ENCODE measurements at regions not wholly inside any gene's neighbourhood (a gene's known extent, or its start where the extent isn't known, plus 50 kb on each side); places are given as distances from the start of the nearest gene placed in this dataset.

DNA sequence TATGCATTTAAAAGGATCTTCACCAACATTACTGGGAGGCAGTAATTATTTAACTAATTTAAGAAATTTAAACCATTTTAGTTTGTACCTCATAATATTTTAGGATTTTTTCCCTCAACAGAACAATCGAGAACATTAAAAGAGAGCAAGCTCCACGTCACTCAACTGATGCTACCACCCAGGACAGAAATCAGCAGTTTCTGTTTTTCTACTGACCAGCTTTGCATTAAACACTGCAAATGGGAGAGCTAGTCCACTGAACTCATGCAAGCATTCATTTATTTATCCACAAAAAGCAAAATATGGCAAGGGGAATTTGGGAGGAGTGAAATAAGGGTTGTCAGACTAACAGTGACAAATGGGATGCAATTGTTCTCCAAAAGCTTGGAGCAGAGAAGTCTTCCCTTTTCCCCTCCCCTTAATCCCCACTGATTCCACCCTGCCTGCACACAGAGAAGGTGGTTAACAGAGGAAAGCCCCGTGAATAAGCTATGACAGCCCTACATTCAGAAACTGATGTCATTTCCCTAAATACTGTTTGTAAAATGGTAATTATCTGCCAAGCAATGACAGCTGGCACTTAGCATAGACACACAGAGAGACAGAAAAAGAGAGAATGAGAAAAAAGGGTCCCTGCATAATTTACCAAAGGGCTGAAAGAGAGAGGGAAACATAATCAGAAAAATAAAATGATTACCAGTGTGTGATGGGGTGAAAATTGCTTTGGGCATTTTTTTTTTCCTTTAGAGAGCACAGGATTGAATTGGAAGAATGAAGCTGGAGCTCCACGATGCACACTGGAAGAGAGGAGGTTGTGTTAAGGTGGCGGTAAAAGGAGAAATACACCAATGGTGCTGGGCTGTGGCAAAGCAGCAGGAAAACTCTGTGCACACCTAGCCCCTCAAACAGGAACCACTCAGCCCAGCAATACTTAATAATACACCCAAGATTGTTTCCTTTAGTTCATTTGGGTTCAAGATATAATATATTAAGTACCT lies 777.4 kb downstream of the TUSC7 start:
- TF ChIP-seq RARB (CRISPR knock-in tag; IDR thresholded peaks at IDR 0.05) (no peak), ZC3H10 (CRISPR knock-in tag; IDR thresholded peaks at IDR 0.05) (no peak), CSDC2 (CRISPR knock-in tag; IDR thresholded peaks at IDR 0.05) (no peak), TCF4 (CRISPR knock-in tag; IDR thresholded peaks at IDR 0.05; ENCODE audit: borderline replicate concordance) (no peak), ESRRG (CRISPR knock-in tag; IDR thresholded peaks at IDR 0.05) (no peak), PPARA (CRISPR knock-in tag; IDR thresholded peaks at IDR 0.05; ENCODE audit: borderline replicate concordance) (no peak), ZNF8 (CRISPR knock-in tag; IDR thresholded peaks at IDR 0.05) (no peak), OSR1 (CRISPR knock-in tag; IDR thresholded peaks at IDR 0.05) (no peak), TOX (CRISPR knock-in tag; IDR thresholded peaks at IDR 0.05; ENCODE audit: borderline replicate concordance) (no peak), BACH2 (CRISPR knock-in tag; IDR thresholded peaks at IDR 0.05; ENCODE audit: borderline replicate concordance) (no peak), ARNTL (CRISPR knock-in tag; IDR thresholded peaks at IDR 0.05; ENCODE audit: borderline replicate concordance, low read depth) (no peak)
- TF ChIP-seq, protein P1, sequence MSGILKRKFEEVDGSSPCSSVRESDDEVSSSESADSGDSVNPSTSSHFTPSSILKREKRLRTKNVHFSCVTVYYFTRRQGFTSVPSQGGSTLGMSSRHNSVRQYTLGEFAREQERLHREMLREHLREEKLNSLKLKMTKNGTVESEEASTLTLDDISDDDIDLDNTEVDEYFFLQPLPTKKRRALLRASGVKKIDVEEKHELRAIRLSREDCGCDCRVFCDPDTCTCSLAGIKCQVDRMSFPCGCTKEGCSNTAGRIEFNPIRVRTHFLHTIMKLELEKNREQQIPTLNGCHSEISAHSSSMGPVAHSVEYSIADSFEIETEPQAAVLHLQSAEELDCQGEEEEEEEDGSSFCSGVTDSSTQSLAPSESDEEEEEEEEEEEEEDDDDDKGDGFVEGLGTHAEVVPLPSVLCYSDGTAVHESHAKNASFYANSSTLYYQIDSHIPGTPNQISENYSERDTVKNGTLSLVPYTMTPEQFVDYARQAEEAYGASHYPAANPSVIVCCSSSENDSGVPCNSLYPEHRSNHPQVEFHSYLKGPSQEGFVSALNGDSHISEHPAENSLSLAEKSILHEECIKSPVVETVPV (CRISPR knock-in tag; IDR thresholded peaks at IDR 0.05), result no peak
- TF ChIP-seq, protein P2, sequence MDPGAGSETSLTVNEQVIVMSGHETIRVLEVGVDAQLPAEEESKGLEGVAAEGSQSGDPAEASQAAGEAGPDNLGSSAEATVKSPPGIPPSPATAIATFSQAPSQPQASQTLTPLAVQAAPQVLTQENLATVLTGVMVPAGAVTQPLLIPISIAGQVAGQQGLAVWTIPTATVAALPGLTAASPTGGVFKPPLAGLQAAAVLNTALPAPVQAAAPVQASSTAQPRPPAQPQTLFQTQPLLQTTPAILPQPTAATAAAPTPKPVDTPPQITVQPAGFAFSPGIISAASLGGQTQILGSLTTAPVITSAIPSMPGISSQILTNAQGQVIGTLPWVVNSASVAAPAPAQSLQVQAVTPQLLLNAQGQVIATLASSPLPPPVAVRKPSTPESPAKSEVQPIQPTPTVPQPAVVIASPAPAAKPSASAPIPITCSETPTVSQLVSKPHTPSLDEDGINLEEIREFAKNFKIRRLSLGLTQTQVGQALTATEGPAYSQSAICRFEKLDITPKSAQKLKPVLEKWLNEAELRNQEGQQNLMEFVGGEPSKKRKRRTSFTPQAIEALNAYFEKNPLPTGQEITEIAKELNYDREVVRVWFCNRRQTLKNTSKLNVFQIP (CRISPR knock-in tag; IDR thresholded peaks at IDR 0.05; ENCODE audit: borderline replicate concordance, low read depth), result no peak
- TF ChIP-seq, protein P3, sequence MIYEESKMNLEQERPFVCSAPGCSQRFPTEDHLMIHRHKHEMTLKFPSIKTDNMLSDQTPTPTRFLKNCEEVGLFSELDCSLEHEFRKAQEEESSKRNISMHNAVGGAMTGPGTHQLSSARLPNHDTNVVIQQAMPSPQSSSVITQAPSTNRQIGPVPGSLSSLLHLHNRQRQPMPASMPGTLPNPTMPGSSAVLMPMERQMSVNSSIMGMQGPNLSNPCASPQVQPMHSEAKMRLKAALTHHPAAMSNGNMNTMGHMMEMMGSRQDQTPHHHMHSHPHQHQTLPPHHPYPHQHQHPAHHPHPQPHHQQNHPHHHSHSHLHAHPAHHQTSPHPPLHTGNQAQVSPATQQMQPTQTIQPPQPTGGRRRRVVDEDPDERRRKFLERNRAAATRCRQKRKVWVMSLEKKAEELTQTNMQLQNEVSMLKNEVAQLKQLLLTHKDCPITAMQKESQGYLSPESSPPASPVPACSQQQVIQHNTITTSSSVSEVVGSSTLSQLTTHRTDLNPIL (CRISPR knock-in tag; IDR thresholded peaks at IDR 0.05; ENCODE audit: low read depth), result no peak
- ATAC-seq, result no peak

DNA sequence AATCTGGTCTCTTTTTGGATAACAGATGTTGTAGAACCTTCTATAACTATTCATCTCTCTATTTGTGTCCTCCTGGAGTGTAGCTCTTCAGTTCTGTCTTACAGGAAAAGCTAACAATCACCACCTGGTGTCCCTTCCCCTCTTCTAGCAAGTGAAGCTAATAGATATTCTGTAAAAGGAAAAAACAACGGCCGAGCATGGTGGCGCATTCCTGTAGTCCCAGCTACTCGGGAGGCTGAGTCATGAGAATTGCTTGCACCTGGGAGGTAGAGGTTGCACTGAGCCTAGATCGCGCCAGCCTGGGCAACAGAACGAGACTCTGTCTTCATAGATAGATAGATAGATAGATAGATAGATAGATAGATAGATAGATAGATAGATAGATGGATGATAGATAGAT lies 779.4 kb downstream of the TUSC7 start:
- no peak for TF ChIP-seq OSR1 (CRISPR knock-in tag; IDR thresholded peaks at IDR 0.05)
- TF ChIP-seq PPARA (CRISPR knock-in tag; IDR thresholded peaks at IDR 0.05; ENCODE audit: borderline replicate concordance), result no peak
- TF ChIP-seq SNAI2 (CRISPR knock-in tag; IDR thresholded peaks at IDR 0.05), result no peak
- no peak for TF ChIP-seq ISL1 (CRISPR knock-in tag; IDR thresholded peaks at IDR 0.05)
- no peak for TF ChIP-seq ZNF8 (CRISPR knock-in tag; IDR thresholded peaks at IDR 0.05)
- TF ChIP-seq TCF4 (CRISPR knock-in tag; IDR thresholded peaks at IDR 0.05; ENCODE audit: borderline replicate concordance), result no peak
- no peak for TF ChIP-seq BACH2 (CRISPR knock-in tag; IDR thresholded peaks at IDR 0.05; ENCODE audit: borderline replicate concordance)
- no peak for TF ChIP-seq ZNF565 (CRISPR knock-in tag; conservative IDR thresholded peaks at IDR 0.05; ENCODE audit: low read depth)
- TF ChIP-seq ARNTL (CRISPR knock-in tag; IDR thresholded peaks at IDR 0.05; ENCODE audit: borderline replicate concordance, low read depth), result no peak
- no peak for TF ChIP-seq ESRRG (CRISPR knock-in tag; IDR thresholded peaks at IDR 0.05)
- TF ChIP-seq, protein P2 (CRISPR knock-in tag; IDR thresholded peaks at IDR 0.05; ENCODE audit: borderline replicate concordance, low read depth), result no peak
- TF ChIP-seq TOX (CRISPR knock-in tag; IDR thresholded peaks at IDR 0.05; ENCODE audit: borderline replicate concordance), result no peak
- no peak for TF ChIP-seq ZC3H10 (CRISPR knock-in tag; IDR thresholded peaks at IDR 0.05)
- TF ChIP-seq ZFP3 (CRISPR knock-in tag; IDR thresholded peaks at IDR 0.05), result no peak
- TF ChIP-seq ZNF70 (CRISPR knock-in tag; IDR thresholded peaks at IDR 0.05), result no peak
- TF ChIP-seq, protein P4, sequence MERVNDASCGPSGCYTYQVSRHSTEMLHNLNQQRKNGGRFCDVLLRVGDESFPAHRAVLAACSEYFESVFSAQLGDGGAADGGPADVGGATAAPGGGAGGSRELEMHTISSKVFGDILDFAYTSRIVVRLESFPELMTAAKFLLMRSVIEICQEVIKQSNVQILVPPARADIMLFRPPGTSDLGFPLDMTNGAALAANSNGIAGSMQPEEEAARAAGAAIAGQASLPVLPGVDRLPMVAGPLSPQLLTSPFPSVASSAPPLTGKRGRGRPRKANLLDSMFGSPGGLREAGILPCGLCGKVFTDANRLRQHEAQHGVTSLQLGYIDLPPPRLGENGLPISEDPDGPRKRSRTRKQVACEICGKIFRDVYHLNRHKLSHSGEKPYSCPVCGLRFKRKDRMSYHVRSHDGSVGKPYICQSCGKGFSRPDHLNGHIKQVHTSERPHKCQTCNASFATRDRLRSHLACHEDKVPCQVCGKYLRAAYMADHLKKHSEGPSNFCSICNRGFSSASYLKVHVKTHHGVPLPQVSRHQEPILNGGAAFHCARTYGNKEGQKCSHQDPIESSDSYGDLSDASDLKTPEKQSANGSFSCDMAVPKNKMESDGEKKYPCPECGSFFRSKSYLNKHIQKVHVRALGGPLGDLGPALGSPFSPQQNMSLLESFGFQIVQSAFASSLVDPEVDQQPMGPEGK (CRISPR knock-in tag; IDR thresholded peaks at IDR 0.05; ENCODE audit: borderline replicate concordance), result no peak
- TF ChIP-seq, protein P1 (CRISPR knock-in tag; IDR thresholded peaks at IDR 0.05), result no peak
- TF ChIP-seq, protein P3 (CRISPR knock-in tag; IDR thresholded peaks at IDR 0.05; ENCODE audit: low read depth), result no peak
- no peak for TF ChIP-seq RARB (CRISPR knock-in tag; IDR thresholded peaks at IDR 0.05)

More for the DNA sequence above, 779.4 kb downstream of the TUSC7 start:
- no peak for ATAC-seq

Measured in SK-N-SH treated with all-trans-retinoic acid at 6 μM for 48 hours (cell line).